Ascending aorta (tissue), 2 donors: ENCODE measurements at regions not wholly inside any gene's neighbourhood (a gene's known extent, or its start where the extent isn't known, plus 50 kb on each side); places are given as distances from the start of the nearest gene placed in this dataset.
"Not testable (repeated sequence)": the region's sequence is repeated elsewhere in the genome, so short reads cannot be mapped to it uniquely, and the experiment has no call there.

Experiments
- DNase-seq, 2 donors: peaks; one replicate each; pipeline ENCODE4 v3.0.0-alpha.2; 2019; ENCODE audit warnings: low spot score in 2 of 2
- H3K27ac ChIP-seq, 2 donors: fragments of 200-600 bp; sonication (generic); one replicate each; pipeline ENCODE4 v1.5.1; 2016 to 2017; ENCODE audit warnings: mild to moderate bottlenecking in 1 of 2
- H3K27me3 ChIP-seq: fragments of 200-600 bp; sonication (generic); one replicate; pipeline ENCODE4 v1.5.1; 2017
- H3K36me3 ChIP-seq, 2 donors: fragments of 200-600 bp; sonication (generic); one replicate each; pipeline ENCODE4 v1.5.1; 2016
- H3K4me1 ChIP-seq, 2 donors: fragments of 200-600 bp; sonication (generic); one replicate each; pipeline ENCODE4 v1.5.1; 2016 to 2017; ENCODE audit warnings: mild to moderate bottlenecking in 1 of 2
- H3K4me3 ChIP-seq, 2 donors: fragments of 200-600 bp; sonication (generic); one replicate each; pipeline ENCODE4 v1.5.1; 2016 to 2017; ENCODE audit warnings: mild to moderate bottlenecking in 1 of 2
- H3K9me3 ChIP-seq, 2 donors: fragments of 200-600 bp; sonication (generic); one replicate each; pipeline ENCODE4 v1.5.1; 2016
- intact Hi-C: fragments of 100-400 bp; cut with DNase I; formaldehyde crosslinking; loops from one replicate; pipeline ENCODE4 v1.15.1; 2023
- TF ChIP-seq, protein P1 (sequence below), 3 experiments: fragments of 200-600 bp in 2 of 3; fragments of 450-650 bp in 1 of 3; sonication (generic) in 2 of 3; IDR thresholded peaks; one replicate each; pipeline ENCODE4 v1.5.1; 2016 to 2019; ENCODE audit warnings: antibody characterized with exemption in 3 of 3, mild to moderate bottlenecking in 1 of 3, moderate library complexity in 1 of 3

DNA sequence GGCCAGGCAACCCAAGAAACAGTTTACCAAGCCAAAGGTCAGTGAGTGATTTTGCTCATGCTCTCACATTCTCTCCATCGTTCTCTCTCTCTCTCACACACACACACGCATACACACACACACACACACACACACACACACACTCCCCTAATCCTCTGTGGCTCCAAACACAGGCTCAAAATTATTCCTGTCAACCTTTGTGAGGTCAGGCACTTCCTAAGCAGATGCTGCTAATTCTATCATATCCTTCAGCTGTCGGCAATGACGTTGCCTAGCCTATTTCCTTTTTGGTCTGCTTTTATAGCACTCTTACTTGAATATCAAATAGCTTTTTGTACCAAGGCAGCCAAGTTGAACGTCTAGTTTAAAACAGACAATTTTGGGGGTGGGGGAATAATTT is 98.9 kb upstream of the EGLN3 start:
- Histone ChIP-seq H3K4me3 (no peak overlapping the region), H3K4me1 (no peaks in the 10 kb centered on the region), H3K36me3 (no peaks in the 10 kb centered on the region), H3K27ac (no peak overlapping the region), H3K9me3 (no peaks in the 10 kb centered on the region), H3K27me3 (no peaks in the 10 kb centered on the region)
- TF ChIP-seq, protein P1, sequence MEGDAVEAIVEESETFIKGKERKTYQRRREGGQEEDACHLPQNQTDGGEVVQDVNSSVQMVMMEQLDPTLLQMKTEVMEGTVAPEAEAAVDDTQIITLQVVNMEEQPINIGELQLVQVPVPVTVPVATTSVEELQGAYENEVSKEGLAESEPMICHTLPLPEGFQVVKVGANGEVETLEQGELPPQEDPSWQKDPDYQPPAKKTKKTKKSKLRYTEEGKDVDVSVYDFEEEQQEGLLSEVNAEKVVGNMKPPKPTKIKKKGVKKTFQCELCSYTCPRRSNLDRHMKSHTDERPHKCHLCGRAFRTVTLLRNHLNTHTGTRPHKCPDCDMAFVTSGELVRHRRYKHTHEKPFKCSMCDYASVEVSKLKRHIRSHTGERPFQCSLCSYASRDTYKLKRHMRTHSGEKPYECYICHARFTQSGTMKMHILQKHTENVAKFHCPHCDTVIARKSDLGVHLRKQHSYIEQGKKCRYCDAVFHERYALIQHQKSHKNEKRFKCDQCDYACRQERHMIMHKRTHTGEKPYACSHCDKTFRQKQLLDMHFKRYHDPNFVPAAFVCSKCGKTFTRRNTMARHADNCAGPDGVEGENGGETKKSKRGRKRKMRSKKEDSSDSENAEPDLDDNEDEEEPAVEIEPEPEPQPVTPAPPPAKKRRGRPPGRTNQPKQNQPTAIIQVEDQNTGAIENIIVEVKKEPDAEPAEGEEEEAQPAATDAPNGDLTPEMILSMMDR (IDR thresholded peaks at IDR 0.05), result no peak
- no peak for DNase-seq
- intact Hi-C loops, result no loop called here

DNA sequence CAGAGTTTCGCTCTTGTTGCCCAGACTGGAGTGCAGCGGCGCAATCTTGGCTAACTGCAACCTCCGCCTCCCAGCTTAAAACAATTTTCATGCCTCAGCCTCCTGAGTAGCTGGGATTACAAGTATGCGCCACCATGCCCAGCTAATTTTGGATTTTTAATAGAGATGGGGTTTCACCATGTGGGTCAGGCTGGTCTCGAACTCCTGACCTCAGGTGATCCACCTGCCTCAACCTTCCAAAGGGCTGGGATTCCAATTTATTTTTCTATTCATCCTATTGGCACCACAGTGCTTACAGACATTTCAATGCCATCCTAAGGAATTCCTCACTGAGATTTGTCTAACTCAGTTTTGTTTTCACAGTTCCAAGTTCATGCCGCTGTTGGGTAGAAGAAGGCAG is 98.3 kb upstream of the EGLN3 start:
- H3K27me3 ChIP-seq, H3K27ac ChIP-seq, intact Hi-C loops, H3K4me3 ChIP-seq, H3K4me1 ChIP-seq, H3K36me3 ChIP-seq, DNase-seq, H3K9me3 ChIP-seq: not testable (repeated sequence)

DNA sequence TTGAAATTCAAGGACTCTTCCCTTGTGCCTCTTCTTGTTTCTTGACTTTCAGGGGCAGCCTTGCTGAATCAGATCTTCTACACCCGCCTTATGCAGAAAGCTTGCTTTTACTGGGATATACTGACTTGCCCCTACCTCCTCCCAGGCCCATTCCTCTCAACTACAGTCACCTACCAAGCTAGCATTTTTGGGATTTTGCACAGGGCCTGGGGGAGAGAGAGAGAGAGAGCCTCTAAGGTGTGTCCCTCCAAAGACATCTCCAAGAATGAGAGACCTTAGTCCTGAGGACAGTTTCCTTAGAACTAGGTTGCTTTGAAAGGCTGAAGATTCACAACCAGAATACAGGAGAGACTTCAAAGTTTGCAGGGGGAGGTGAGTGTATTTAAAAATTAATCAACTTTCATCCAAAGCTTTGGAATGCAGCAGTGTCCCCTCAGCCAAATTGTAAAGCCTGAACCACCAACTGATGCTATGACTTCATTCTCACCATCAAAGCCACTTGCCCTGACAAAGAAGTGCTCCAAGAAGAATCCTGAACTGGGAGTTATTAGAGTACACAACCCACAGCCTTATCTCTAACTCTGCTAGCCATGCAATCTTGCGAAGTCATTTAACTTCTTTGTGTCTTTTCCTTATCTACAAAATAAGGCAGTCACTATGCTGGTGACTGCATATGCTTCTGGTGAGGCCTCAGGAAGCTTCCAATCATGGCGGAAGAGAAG is 96.1 kb upstream of the EGLN3 start:
- no peaks in the 10 kb centered on the region for H3K36me3 ChIP-seq
- H3K27ac ChIP-seq, result no peak overlapping the region
- H3K27me3 ChIP-seq, result no peaks in the 10 kb centered on the region
- intact Hi-C loops, result no loop called here
- H3K4me3 ChIP-seq, result no peak overlapping the region
- no peaks in the 10 kb centered on the region for H3K4me1 ChIP-seq
- TF ChIP-seq, protein P1 (IDR thresholded peaks at IDR 0.05), result no peak
- no peaks in the 10 kb centered on the region for H3K9me3 ChIP-seq
- no peak for DNase-seq

DNA sequence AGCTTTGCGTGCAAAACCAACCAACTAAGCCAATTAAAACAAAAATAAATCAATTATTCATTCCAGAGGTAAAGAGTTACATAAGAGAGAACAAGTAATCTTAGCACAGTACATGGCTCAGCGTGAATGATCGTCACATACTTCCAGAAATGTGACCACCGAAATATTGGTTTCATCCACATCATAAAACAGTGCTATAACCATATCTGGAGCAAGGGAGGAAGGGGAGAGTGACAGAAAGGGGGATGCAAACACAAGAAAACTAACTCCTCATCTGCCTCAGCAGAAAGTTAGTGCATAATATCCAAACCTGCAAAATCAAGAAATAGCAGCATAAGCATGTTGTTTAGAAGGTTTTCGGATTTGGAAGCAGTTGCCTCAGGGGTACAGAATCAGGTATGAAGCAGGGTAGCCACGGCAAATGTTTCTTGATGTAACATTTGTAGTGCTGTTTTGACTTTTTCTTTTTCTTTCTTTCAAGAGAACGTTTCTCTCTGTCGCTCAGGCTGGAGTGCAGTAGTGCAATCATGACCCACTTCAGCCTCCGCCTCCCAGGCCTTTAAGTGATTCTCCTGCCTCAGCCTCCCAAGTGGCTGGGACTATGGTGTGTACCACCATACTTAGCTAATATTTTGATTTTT is 93.9 kb upstream of the EGLN3 start:
- H3K27me3 ChIP-seq, result no peaks in the 10 kb centered on the region
- DNase-seq, result no peak

DNA sequence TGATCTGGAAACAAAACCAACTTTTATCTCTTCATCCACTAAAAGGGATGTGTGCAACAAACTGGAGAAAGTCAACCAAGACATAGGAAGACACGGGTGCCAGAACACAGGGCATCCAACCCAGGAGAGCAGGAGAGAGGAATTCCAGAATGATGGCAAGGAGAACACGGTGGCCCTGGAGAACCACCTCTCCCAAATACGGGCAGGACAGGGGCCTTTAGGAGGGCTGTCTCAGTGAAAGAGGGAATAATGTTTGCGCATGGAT is 93.4 kb upstream of the EGLN3 start:
- DNase-seq, result no peak
- Histone ChIP-seq H3K27me3 (no peaks in the 10 kb centered on the region), H3K27ac (no peak overlapping the region), H3K9me3 (no peaks in the 10 kb centered on the region), H3K36me3 (no peaks in the 10 kb centered on the region), H3K4me3 (no peak overlapping the region), H3K4me1 (no peaks in the 10 kb centered on the region)
- intact Hi-C loops, result no loop called here
- TF ChIP-seq, protein P1 (IDR thresholded peaks at IDR 0.05), result no peak

More for the DNA sequence above, 93.9 kb upstream of the EGLN3 start:
- no peaks in the 10 kb centered on the region for H3K4me1 ChIP-seq
- intact Hi-C loops, result no loop called here
- no peaks in the 10 kb centered on the region for H3K36me3 ChIP-seq
- no peak overlapping the region for H3K4me3 ChIP-seq
- TF ChIP-seq, protein P1 (IDR thresholded peaks at IDR 0.05), result no peak
- no peaks in the 10 kb centered on the region for H3K9me3 ChIP-seq
- no peak overlapping the region for H3K27ac ChIP-seq

DNA sequence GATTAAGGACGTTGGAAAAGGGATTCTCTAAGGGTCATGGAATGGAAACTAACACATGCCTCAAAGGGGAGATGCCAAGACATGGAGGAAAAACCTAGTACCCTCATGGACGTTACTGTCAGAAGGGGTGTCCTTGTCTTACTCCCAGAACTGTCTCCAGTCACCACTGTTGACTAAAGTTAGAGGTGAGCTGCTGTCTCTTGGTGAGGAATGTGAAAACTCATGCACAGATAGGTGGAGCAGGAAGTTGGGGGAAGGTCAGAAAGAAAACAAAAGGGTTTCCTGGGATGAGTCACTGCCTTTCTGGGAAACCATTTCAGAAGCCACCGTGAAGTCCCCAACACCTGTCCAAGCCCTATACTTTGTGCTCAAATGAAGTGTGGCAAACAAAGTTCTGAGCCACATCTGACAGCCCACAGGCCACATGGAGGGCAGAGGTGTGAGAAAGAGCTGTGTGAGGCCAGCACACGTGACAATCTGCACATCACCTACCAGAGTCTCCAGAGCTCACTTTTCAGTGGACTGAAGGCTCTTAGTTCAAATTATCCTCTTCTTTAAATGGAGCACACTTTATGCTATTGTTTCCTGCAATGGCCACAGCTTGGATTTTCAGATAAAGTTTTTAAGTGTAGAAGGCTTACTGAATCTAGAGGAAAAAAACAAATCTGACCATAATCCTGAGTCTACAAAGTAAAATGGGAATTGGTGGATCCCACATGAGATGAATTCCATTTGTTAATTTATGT is 92.9 kb upstream of the EGLN3 start:
- Histone ChIP-seq H3K27ac (no peak overlapping the region), H3K27me3 (no peaks in the 10 kb centered on the region), H3K4me1 (no peaks in the 10 kb centered on the region), H3K36me3 (no peaks in the 10 kb centered on the region), H3K9me3 (no peaks in the 10 kb centered on the region), H3K4me3 (no peak overlapping the region)
- TF ChIP-seq, protein P1 (IDR thresholded peaks at IDR 0.05), result no peak
- intact Hi-C loops, result no loop called here
- no peak for DNase-seq
